Fibroblast of skin of left quadriceps (primary cell): ENCODE measurements at regions not wholly inside any gene's neighbourhood (a gene's known extent, or its start where the extent isn't known, plus 50 kb on each side); places are given as distances from the start of the nearest gene placed in this dataset.

Experiments
- DNase-seq, 2 experiments: peaks; one replicate each; pipeline ENCODE4 v3.0.0-alpha.2; 2013; ENCODE audit warnings: low read depth in 2 of 2

DNA sequence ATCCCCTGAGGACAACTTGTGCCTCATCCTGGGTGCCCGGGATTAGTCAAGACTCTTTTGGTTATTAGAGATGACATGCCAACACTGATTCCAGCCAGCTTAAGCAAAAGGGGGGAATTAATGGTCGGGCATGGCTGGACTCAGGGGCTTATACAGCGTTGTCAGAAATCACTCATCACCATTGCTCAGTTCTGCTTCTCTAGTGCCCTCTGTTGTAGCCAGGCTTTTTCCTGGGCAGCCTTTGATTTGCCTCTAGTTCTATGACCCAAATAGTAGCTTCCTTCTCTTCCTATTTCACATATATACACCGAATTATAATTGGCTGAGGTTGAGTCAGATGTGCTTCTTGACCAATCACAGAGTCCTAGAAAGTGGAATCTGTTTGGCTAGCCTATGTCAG, 192.0 kb upstream of the HABP2 start:
- DNase-seq, result no peak

- no peak for DNase-seq
Measured at GRCh38 chr10:113362645-113363091, 190.2 kb upstream of the HABP2 start.

DNA sequence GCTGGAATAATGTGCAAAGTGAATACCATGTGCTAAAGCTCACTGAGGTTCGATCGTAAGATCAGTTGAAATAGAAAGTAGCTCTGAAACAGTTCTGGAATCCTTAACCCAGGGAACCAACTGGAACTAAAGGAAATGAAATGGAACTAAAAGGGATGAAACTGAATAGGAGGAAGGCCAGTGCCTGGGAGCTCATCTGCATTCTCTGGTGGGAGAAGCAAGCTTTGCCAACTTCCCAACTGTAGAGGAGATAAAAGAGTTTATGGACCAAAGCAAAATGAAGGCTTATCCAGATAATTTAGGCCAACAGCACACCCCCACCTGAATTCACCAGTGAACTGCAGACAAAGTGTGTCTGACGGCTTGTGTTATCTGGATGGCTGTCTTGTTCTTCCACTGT, 188.6 kb upstream of the HABP2 start:
- DNase-seq, result no peak

DNA sequence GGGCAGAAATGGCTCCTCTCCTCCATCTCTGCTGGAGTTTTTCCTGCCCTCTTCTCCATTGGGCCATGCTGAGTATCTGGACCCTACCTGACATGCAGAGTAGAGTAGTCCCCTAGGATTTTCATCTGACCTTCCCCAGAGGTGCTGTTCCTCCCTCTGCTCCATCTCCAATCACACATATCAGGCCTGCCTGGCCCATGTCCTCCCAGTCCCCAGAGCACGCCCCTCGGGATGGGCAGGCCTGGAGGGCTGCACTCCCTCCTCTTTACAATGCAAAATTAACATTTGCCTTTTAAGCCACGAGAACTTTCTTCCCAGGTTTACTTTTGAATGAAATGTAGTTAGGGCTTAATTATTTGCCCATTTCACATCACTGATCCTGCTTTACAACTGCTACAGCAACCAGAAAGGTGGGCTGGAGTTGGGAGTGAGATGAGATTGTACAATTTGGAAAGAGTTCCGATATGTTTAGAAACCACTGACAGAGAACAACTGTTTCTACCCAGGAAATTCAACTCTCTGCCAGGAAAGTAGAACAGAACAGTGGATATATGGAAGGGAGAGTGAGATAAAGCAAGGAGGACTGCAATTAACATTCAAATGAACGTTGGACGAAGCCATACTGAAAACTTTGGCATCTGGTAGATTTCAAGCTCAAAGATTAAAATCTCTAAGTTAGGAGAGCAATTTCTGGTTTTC, 184.0 kb upstream of the HABP2 start:
- DNase-seq, result no peak

- DNase-seq, result no peak
Measured at GRCh38 chr10:113369365-113369694, 183.5 kb upstream of the HABP2 start.

DNA sequence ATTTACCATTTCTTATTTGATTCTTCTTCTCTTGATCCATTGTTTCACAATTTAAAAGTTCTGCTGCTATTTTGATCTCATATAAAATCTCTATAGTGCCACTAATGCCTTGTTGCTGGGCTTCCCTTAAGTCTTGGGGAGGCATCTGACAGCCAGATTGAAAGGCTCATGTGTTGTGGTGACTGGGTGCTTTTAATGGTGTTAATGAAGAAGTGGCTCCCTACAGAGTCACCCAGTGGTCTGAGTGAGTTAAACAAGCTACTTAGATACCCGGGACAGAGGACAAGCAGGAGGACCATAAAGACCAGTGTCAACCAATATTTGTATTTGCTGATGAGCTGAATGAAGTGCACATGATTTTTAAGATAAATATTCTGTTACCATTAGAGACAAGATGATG, 176.4 kb upstream of the HABP2 start:
- DNase-seq, result no peak

GRCh38 chr10:113379091-113379490, 173.8 kb upstream of the HABP2 start:
- DNase-seq, result no peak

DNA sequence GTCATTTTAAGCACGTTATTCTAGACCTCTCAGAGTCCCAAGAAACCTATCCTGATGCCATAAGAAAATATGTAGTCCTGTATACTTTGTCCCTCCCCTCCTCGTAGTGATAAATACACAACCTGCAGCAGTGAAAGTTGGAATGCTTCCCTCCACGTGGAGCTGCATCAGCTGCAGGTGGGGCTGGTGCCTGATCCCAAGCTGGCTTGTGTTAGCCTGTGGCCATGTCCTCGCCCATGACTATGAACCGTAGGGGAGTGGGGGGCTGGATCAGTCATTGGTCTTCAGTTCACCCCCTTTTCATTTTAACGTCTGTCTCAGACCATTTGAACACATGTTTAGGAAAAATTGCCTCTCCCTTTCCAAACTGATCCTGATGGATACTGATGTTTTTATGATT, 171.4 kb upstream of the HABP2 start:
- DNase-seq, result no peak

DNA sequence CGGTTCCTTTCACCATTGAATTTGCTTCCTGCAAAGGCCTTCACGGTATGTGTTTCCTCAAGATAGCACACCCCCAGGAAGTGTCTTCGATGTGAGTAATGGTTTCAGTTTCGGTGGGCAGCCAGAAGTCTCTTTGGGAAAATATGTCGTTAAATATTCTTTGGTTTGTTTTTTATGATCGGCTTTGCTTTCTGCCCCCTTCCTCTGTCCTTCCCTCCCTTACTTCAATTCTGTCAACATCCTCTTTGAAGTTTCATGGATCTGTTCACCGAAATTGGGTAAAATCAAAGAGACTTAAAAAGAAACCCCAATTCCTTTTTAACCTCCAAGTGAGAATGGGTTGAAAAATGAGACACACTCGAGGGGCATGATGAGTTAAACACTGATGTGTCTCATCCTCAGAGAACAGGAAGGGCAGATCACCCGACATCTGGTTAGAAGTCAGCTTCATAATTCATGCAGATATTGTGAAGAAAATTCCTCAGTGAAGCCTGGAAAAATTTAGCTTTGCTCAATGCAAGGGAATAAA, 170.8 kb upstream of the HABP2 start:
- peak; percentile 59 to 60 for DNase-seq

DNA sequence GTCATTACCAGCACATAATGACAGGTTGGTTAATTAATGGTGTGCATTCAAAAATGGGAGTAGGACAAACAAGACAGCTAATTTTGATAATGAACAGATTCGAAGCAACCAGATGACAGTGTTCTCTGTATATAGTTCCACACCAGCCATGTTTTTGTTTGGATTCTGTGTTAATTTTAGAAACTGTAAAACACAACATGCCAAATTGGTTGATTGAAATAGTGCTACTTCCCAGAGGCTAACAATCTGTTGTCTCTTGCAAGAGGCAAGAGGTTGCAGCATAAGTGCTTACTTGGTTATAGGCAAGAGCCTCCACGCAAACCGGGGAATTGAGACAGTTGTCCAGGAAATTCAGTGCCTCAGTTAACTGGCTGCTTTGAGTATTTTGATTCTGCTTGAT, 170.2 kb upstream of the HABP2 start:
- no peak for DNase-seq

DNA sequence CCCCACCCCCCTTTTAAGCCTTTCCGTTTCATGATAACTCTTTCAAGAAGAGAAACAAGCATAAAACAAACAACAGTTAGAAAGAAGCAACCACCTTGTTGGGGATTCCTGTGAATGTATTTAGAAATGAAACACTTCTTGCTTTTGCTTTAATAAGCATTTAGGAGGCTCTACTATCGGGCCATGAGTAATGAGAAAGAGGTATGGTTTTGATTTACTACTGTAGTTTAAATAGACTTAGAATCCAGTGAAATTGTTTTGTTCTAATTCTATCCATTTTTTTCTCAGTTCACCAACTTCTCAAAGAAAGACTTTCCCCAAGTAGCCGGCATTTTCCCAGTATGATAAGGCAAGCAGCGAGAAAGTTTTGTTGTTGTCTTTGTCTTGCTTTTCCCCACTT, 168.7 kb upstream of the HABP2 start:
- DNase-seq, result no peak

DNA sequence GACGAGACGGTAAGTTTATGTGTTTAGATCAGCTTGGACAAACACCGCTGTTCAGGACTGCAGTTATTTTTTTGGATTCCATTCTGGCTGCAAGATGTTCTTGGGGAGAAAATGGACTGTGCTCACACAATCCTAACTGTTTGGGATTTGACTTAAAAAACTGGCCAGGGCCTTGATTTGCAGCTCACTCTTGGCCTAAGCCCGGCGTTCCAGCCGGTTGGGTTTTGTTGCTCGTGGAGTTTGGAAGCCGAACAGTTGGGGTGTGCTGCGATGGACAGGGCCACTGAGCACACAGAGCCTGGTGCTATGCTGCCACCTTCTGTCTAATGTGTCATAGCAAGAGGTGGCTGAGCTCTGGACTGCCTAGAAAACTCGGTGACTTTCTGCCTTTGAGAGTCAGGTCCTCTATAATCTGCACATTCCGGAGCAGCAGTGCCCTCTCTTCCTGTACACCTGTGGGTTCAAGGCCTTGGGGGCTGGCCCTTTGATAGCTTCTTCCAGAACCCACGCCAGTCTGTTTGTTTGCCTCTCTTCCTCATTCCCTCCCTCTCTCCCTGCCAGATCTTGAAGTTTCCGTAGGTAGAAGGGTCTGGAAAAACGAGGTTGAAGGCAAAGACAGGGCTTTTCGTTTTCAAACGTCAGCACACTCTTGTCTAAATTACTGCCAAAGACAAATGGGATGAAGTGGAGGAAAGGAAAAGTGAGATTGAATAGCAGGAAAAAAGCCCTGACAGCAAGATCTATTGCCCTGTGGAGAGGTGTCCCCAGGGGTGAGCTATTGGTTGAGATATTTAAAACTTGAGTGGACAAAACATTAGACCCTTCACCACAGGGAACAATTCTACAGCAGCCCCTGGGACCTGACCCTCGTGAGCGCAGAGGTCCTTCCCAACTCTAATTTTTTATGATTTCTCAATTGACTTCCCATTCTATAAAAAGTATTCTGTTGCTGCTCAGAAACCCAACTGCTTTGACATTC, 167.5 kb upstream of the HABP2 start:
- DNase-seq, result peak; percentile 73 to 74

- DNase-seq, result no peak
Measured at GRCh38 chr10:113386005-113386404, 166.8 kb upstream of the HABP2 start.

DNA sequence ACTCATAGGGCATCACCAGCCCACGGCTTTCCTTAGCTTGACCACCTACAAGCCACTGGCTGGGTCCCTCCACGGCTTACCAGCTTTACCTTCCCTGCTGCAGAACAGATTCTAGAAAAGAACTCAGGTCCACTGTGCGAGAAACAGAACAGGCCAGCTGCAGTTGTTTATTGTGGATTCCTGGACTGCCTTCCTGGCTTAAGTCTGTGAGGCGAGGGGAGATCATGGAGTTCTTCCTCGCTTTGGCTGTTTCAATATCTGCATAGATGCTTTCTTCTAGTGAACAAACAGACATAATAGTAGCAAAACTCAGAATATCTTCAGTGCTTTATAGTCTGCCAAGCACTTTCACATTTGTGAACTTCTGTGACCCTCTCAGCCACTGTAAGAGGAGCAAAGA, 162.9 kb upstream of the HABP2 start:
- no peak for DNase-seq

- DNase-seq, result no peak
Measured at GRCh38 chr10:113390896-113391295, 162.0 kb upstream of the HABP2 start.

- DNase-seq, result no peak
Measured at GRCh38 chr10:113397047-113397446, 155.8 kb upstream of the HABP2 start.

DNA sequence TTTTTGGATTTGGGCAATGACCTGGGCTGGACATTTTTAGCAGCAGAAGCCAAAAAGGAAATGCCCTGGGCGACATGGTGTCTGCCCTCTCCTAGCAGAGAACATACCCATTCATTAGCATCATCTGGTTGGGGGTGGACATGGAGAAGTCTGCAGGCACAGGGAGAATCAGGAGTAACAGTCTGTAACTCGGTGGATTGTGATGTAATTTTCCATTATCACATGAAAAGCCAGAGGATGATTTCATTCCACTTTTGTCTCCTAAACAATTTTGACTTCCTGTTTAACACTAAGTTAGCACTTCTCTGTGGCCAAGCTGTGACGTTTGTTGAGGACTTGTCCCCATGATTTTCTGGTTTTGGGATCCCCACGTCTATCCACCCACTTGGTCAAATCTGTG, 153.8 kb upstream of the HABP2 start:
- no peak for DNase-seq

DNA sequence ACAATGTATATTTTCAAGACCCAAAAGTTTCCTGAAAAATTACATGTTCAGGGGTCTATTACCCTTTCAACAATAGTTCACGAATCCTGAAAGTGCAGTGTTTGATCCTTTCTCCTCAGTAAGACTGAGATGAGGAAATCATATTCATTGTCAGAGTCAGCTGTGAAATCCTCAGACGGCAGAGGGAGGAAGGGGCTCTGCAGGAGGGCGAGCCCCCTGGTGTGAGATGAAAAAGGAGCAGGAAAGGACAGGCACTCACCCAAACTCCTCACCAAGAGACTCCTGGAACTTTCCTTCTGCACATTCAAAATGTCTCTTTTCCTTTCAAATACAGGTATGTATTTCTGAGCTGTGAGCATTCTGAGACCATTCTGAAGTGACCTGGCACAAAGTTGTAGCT, 150.3 kb upstream of the HABP2 start:
- DNase-seq, result no peak

GRCh38 chr10:113407218-113407617, 145.6 kb upstream of the HABP2 start:
- DNase-seq, result no peak

GRCh38 chr10:113409175-113409574, 143.7 kb upstream of the HABP2 start:
- no peak for DNase-seq

DNA sequence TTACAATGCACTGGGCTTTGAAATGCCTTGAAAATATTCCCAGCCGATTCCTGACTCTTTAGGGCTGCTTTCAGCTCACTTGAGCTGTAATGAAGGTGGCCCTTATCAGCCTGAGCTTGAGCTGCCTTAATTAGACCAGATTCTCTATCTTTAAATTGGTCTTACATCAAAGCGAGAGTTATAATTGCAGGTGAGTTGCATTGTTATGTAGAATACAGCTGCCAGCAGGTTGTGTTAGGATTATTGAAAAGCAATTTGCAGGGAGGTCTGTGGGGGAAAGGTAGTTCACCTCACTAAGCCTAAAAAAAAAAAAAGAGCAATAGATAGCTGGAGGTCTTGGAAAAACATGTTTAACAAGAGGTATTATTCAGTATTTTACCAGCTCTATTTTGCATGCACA, 142.2 kb upstream of the HABP2 start:
- DNase-seq, result no peak

- DNase-seq, result no peak
Measured at GRCh38 chr10:113411456-113411855, 141.4 kb upstream of the HABP2 start.

DNA sequence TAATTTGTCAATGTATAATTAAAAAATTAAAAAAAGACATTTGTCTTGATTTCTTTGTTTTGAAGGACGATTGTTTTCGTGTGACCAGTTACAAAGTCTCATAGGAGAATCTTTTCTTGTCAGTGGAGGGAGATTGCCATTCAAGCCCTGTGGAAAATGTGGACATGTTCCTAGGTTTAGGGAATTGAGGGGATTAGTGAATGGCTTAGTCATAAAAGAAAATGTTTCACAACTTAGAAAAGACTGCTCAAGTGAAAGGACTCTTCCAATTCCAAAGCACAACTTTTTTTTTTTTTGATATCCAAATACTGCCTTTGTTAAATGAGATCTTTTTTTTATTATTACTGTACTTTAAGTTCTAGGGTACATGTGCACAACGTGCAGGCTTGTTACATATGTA, 140.7 kb upstream of the HABP2 start:
- DNase-seq, result no peak
